Vagina (tissue), 2 donors: ENCODE measurements at regions not wholly inside any gene's neighbourhood (a gene's known extent, or its start where the extent isn't known, plus 50 kb on each side); places are given as distances from the start of the nearest gene placed in this dataset.
"Not testable (repeated sequence)": the region's sequence is repeated elsewhere in the genome, so short reads cannot be mapped to it uniquely, and the experiment has no call there.

Experiments used
- DNase-seq, 2 donors: peaks; one replicate each; pipeline ENCODE4 v3.0.0-alpha.2; 2017; ENCODE audit errors: extremely low spot score in 2 of 2
- H3K27ac ChIP-seq: fragments of 200-600 bp; sonication (generic); one replicate; pipeline ENCODE4 v1.5.1; 2019
- H3K27me3 ChIP-seq: fragments of 200-600 bp; sonication (generic); one replicate; pipeline ENCODE4 v1.5.1; 2019
- H3K36me3 ChIP-seq, 2 donors: fragments of 200-600 bp; sonication (generic); one replicate each; pipeline ENCODE4 v1.5.1; 2017 to 2019
- H3K4me1 ChIP-seq: fragments of 200-600 bp; sonication (generic); one replicate; pipeline ENCODE4 v1.5.1; 2019
- H3K4me3 ChIP-seq, 2 donors: fragments of 200-600 bp; sonication (generic); 1 replicate in 1 of 2; 2 replicates in 1 of 2; pipeline ENCODE4 v1.5.1; 2016 to 2019
- H3K9me3 ChIP-seq: fragments of 200-600 bp; sonication (generic); one replicate; pipeline ENCODE4 v1.5.1; 2019
- POLR2A ChIP-seq, 2 donors: fragments of 450-650 bp; IDR thresholded peaks; one replicate each; pipeline ENCODE4 v1.6.1; 2017; ENCODE audit warnings: antibody characterized with exemption in 2 of 2, mild to moderate bottlenecking in 2 of 2, moderate library complexity in 2 of 2
- POLR2AphosphoS5 ChIP-seq, 2 donors: sonication (generic); formaldehyde crosslinking; IDR thresholded peaks; one replicate each; pipeline ENCODE4 v1.9.0; 2017; ENCODE audit warnings: antibody characterized with exemption in 2 of 2, mild to moderate bottlenecking in 2 of 2, low read depth in 1 of 2; ENCODE audit not compliant: insufficient read depth in 1 of 2
- intact Hi-C: fragments of 100-400 bp; cut with DNase I; formaldehyde crosslinking; loops from one replicate; pipeline ENCODE4 v1.15.1; 2023
- TF ChIP-seq, protein P1 (sequence below), 3 experiments: fragments of 450-650 bp in 2 of 3; fragments of 200-600 bp in 1 of 3; sonication (generic) in 1 of 3; IDR thresholded peaks; one replicate each; pipeline ENCODE4 v1.5.1; 2017 to 2019; ENCODE audit warnings: antibody characterized with exemption in 3 of 3, mild to moderate bottlenecking in 2 of 3, moderate library complexity in 2 of 3

DNA sequence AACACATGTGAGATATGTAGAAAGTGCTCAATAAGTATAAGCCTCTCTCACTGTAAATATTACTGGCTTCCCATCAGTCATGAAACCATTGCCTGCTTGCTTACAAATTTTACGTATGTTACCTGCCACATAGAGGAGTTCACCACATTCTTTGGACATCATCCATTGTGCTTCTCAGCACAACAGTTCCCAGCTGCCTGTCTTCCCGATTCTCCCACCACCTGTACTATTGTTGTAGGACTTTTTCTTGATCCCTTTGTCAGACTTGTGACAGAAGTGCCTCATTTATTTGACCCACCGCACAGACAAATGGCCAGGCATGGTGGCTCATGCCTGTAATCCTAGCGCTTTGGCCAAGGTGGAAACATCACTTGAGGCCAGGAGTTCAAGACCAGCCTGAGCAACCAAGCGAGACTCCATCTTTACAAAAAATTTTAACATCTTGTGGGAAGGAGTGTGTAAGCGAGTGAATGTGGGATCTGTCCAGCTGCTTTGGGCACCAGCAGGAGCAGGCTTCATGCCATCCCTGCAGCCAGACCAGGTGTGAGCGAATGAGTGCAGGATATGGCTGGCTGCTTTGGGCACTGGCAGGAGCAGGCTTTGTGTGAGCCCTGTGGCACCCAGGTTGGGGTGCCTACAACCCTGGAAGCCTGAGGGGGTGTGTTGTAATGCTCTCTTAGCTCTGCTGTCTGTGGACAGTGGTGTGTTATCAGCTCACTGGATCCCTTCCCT, 139.9 kb upstream of the ELL2 start:
- Histone ChIP-seq H3K4me1 (no peaks in the 10 kb centered on the region), H3K9me3 (no peaks in the 10 kb centered on the region), H3K36me3 (no peaks in the 10 kb centered on the region), H3K27me3 (no peaks in the 10 kb centered on the region), H3K27ac (no peak overlapping the region), H3K4me3 (no peak overlapping the region)
- intact Hi-C loops, result no loop called here
- no peak for TF ChIP-seq POLR2AphosphoS5 (IDR thresholded peaks at IDR 0.05; ENCODE audit: insufficient read depth in 1 of 2, low read depth in 1 of 2)
- no peak for TF ChIP-seq POLR2A (IDR thresholded peaks at IDR 0.05)
- TF ChIP-seq, protein P1, sequence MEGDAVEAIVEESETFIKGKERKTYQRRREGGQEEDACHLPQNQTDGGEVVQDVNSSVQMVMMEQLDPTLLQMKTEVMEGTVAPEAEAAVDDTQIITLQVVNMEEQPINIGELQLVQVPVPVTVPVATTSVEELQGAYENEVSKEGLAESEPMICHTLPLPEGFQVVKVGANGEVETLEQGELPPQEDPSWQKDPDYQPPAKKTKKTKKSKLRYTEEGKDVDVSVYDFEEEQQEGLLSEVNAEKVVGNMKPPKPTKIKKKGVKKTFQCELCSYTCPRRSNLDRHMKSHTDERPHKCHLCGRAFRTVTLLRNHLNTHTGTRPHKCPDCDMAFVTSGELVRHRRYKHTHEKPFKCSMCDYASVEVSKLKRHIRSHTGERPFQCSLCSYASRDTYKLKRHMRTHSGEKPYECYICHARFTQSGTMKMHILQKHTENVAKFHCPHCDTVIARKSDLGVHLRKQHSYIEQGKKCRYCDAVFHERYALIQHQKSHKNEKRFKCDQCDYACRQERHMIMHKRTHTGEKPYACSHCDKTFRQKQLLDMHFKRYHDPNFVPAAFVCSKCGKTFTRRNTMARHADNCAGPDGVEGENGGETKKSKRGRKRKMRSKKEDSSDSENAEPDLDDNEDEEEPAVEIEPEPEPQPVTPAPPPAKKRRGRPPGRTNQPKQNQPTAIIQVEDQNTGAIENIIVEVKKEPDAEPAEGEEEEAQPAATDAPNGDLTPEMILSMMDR (IDR thresholded peaks at IDR 0.05), result no peak
- DNase-seq, result no peak

DNA sequence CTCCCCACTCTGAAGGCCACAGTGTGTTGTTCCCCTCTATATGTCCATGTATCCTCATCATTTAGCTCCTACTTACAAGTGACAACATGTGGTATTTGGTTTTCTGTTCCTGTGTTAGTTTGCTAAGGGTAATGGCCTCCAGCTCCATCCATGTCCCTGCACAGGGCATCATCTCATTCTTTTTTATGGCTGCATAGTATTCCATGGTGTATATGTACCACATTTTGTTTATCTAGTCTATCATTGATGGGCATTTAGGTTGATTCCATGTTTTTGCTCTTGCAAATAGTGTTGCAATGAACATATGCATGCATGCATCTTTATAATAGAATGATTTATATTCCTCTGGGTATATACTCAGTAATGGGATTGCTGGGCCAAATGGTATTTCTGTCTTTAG, 135.8 kb upstream of the ELL2 start:
- DNase-seq, H3K36me3 ChIP-seq, H3K4me3 ChIP-seq, intact Hi-C loops, H3K27me3 ChIP-seq, H3K27ac ChIP-seq, H3K9me3 ChIP-seq: not testable (repeated sequence)
- H3K4me1 ChIP-seq, result peaks cover 13% of the 10 kb centered on the region

DNA sequence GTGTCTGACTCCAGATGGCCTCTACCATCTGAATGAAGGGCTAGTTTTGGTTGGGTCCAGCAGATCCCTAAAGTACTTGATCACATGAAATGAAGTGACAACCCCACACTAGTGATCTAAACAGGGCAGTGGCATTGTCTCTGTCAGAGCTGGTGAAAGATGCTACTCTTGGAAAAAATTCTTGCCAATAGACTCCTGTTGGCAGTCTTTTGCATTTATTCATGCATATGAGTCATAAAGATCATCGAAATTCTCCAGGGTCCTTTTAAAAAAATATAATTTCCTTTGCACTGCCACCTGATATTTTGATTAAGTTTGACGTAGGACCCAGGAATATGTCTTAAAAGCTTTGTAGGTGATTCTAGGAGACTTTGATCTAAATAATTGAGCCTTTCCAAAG, 135.1 kb upstream of the ELL2 start:
- no peak overlapping the region for H3K27ac ChIP-seq
- H3K9me3 ChIP-seq, result no peaks in the 10 kb centered on the region
- TF ChIP-seq POLR2A (IDR thresholded peaks at IDR 0.05) (no peak), POLR2AphosphoS5 (IDR thresholded peaks at IDR 0.05; ENCODE audit: insufficient read depth in 1 of 2, low read depth in 1 of 2) (no peak)
- TF ChIP-seq, protein P1 (IDR thresholded peaks at IDR 0.05), result no peak
- H3K36me3 ChIP-seq, result no peaks in the 10 kb centered on the region
- intact Hi-C loops, result no loop called here
- H3K27me3 ChIP-seq, result no peaks in the 10 kb centered on the region
- DNase-seq, result no peak
- peaks cover 13% of the 10 kb centered on the region for H3K4me1 ChIP-seq
- H3K4me3 ChIP-seq, result no peak overlapping the region

DNA sequence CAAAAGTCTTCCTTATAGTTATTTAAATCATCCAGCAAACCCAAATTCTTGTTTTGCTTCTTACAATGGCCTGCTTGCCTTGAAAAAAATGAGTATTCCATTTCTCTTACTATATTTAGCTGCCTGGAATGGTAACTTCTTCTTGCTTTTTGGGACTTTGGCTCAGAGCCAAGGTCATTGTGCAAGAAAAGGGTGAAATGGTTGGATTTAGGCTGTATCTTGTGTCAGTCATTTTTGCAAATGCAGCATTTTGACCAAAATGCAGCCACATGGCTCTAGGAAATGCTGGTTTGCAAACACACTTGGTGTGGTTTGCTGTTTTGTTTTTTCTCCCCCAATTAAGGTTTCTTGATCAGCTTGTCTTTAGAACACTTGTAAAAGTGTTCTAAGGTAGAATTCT, 133.3 kb upstream of the ELL2 start:
- TF ChIP-seq POLR2A (IDR thresholded peaks at IDR 0.05) (no peak), POLR2AphosphoS5 (IDR thresholded peaks at IDR 0.05; ENCODE audit: insufficient read depth in 1 of 2, low read depth in 1 of 2) (no peak)
- TF ChIP-seq, protein P1 (IDR thresholded peaks at IDR 0.05), result no peak
- no peak for DNase-seq
- no peak overlapping the region for H3K27ac ChIP-seq

DNA sequence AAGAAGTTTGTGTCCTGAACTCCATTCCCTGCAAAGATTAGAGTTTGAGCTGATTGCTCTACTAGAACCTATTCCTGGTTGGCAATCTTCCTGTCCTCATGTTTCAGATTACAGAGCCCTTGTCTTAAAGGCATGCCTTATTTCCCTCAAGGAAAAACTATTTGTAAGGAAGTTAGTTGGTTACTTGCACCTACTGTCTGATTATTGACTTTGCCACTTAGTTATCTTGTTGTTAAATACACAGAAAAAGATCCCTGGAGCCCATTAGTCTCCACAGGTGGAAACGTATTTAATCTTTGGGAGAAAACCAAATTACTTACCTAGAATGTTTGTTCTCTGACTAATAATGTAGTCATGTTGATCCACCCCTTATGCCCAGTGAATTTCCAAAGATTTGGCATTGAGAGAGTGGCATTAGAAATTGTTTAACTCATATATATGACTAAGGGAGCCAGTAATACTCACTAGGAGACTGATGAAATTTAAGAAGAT, 132.3 kb upstream of the ELL2 start:
- peak in 1 of 2 donors; percentile 73 for TF ChIP-seq POLR2AphosphoS5 (IDR thresholded peaks at IDR 0.05; ENCODE audit: insufficient read depth in 1 of 2, low read depth in 1 of 2)
- TF ChIP-seq, protein P1 (IDR thresholded peaks at IDR 0.05), result no peak
- no peak overlapping the region for H3K4me3 ChIP-seq
- peaks cover 13% of the 10 kb centered on the region for H3K4me1 ChIP-seq
- H3K27ac ChIP-seq, result no peak overlapping the region
- H3K9me3 ChIP-seq, result no peaks in the 10 kb centered on the region
- no peak for DNase-seq
- no peaks in the 10 kb centered on the region for H3K27me3 ChIP-seq
- no peaks in the 10 kb centered on the region for H3K36me3 ChIP-seq
- intact Hi-C loops, result no loop called here

More for the DNA sequence above, 133.3 kb upstream of the ELL2 start:
- intact Hi-C loops, result no loop called here
- Histone ChIP-seq H3K4me1 (peaks cover 13% of the 10 kb centered on the region), H3K9me3 (no peaks in the 10 kb centered on the region), H3K4me3 (no peak overlapping the region), H3K27me3 (no peaks in the 10 kb centered on the region), H3K36me3 (no peaks in the 10 kb centered on the region)
